HG03460 (cell line): ENCODE measurements at regions not wholly inside any gene's neighbourhood (a gene's known extent, or its start where the extent isn't known, plus 50 kb on each side); places are given as distances from the start of the nearest gene placed in this dataset.

ENCODE experiments used
- ATAC-seq: cut with Tn5 transposase; IDR thresholded peaks from one replicate; pipeline ENCODE4 v1.9.1; 2021; ENCODE audit not compliant: unreplicated experiment

- ATAC-seq, result no peak
These were observed 473.3 kb downstream of the GATA3 start for GRCh38 chr10:8527773-8528172.

DNA sequence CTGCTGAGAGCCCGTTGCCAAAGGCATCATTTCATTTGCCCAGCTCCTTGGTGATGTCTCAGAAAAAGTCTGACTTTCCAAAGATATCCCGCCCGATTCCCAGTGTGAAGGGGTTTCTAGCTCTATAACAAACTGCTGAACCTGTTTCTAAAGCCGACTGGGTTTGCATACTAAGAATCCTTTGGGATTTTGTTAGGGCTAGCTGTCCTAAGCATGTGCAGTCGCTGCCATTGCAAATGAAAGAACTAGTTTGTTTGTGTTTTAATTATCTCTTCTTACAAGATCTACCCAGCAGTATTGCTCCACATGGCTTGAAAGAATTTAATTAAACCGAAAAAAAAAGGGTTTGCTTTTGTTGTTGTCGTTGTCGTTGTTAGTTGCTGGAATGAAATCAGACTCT is 476.6 kb downstream of the GATA3 start:
- ATAC-seq, result no peak

DNA sequence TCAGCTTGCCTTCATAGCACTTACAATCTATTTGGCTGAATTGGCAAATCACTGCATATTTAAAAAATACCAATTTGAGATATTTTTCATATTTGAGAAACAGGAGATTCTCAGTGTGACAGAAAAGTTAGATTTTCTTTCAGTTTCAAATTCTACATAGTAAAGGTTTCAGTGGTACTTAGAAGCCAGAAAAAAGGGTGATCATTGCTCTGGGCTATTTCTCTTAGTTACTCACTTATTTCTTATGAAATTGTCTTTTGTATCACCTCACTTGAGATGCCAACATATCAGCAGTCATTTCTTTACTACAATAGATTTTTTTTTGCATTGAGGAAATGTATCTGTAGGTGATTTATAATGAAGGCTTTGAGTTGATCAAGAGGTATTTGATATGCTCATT is 478.2 kb downstream of the GATA3 start:
- no peak for ATAC-seq

DNA sequence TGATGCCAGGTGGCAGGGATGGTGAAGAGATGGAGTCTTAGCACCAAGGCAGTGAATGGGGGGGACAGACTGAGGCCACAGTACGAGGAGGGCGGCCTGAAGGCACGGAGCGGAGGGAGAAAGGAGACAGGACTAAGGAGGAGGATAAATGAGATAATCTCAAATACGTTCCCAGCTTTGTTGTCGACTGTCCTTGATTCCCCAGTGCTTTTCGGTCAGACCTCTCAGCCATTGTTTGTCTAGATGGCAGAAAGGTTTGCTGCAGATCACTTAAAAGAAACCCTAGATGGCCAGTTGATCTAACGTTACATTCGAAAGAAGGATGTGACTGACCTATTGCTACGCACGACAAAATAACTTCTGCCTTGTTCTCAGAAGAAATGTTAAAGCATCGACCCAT is 479.0 kb downstream of the GATA3 start:
- no peak for ATAC-seq

DNA sequence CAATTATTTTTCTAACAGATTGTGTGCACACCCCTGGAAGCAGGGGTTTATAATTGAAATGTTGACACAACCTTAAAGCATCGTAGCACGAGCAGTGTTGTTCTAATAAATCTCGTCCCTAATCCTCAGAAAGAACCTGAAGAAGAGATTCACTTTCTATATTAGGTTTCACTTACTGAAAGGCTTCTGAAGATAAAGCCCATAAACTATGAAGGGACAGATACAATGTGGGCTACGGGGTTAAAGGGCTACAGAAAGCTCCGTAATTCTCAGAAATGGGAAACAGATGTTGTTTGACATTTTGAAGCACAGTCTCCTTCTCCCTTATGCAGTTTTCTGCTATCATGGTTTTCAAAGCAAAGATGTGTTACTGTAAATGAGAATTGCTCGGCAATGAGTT is 479.6 kb downstream of the GATA3 start:
- no peak for ATAC-seq

DNA sequence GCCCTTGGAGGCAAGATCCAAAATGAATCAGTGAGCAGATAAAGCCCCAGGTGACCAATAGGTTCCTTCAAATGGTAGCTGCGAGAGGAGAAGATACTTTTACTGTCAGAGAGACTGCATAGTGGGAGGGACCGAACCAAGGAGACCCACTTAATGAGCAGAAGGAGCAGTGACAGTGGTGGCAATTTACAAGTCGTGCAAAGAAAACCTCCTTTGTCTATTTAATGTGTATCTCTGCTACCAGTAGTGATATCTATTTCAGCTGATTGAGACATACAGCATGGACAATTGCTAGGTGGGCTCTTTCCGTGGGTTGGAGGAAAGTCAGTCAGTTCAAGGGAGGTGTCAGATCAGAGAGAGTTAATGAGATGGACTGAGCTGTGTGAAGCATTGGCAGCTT is 480.4 kb downstream of the GATA3 start:
- ATAC-seq, result no peak

GRCh38 chr10:8539056-8539455 is 484.6 kb downstream of the GATA3 start:
- no peak for ATAC-seq

DNA sequence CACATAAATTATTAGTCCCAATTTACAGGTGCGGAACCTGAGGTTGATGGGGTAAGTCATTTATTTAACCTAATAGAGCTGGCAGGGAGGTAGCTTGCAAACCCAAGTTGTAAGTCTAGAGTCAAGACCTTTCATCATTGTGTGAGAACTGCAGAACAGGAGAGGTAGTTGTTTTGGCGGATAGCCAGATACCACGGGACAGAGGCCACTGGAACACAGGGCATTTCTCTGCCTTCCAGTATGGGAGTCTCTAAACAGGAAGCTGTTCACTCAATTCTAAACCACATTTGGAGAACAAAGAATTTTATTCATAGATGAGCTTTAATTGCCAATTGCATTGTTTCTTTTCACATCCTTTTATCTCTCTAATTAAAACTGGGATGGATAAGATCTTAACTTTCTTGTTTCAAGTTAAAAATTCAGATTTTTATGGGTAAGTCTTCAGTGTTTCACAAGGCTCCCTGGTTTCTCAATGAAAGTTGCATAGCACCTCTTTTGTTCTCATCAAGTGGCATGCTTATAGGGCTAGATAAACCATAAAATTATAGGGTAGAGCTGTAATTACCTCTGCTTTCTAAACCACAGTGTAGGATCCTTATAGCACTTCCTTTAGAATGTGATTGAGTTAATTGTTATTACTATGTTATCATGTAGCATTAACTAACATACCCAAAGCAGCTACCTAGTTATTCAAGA is 489.0 kb downstream of the GATA3 start:
- ATAC-seq, result no peak

DNA sequence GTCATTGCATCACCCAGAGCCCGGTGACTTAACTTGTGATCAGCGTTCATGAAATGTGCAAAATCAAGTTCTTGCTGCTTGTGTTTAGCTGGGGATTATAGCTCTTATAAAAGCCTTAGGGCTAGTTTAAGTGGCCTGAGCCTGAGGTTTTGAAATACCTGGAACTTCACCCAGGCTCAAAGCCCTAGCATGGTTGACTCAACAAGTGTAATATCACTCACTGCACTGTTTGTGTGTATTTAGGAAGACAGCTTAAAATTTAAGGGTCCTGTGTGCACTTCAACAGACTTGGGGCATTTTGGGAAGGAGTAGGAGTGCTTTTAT is 489.5 kb downstream of the GATA3 start:
- ATAC-seq, result no peak

GRCh38 chr10:8544500-8544899 is 490.0 kb downstream of the GATA3 start:
- ATAC-seq, result no peak

DNA sequence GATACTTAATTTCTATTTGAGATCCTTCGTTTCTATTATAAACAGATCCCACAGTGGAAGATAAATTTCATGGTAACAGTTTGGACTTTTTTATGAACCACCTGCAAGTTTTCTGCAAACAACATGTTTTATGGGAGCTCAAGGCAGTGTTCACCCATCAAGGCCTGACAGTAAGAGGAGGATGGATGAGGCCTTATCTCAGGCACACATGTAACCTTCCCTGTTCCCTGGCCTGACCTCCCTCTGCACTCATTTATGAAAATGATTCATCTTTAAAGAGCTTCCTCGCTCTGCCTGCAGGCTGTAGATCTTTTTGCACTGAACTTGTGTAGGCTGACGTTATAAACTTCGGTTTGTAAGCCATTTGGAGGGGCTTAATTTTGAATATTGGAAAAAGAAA is 500.1 kb downstream of the GATA3 start:
- ATAC-seq, result no peak

DNA sequence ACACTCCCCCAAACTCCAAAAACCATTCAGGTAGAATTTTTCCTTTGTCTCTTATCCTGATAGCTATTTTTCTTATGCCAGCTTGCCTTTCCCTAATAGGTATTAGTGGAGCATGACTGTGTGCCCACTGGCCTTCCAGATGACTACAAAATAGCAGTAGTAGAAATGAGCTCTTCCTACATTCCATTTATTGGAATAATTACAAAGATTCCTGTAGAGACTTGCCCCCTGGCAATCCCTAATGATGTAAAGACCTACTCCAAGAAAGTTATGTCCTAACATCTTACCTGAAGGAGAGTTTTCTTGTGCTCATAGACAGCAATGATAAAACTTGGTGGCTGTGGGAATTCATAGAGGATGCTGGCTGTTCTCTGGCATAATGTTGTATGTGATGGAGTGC is 501.8 kb downstream of the GATA3 start:
- no peak for ATAC-seq

DNA sequence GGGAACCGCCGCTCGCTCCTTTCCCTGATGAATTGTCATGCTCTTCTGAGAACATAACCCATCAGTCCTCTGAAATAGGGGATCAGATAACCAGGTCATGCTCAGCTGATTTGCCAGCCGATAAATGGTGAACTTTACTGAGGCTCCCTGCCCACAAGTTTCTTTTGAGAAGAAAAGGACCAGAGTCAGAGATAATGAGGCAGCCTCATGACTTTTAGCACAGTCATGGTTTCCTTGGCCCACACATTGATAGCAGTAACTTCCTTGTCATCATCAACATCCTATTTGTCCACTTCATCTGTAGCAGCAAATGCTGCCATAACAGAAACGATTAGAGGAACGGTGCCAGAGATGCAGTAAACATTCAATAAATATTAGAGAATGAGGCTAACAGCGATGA is 509.0 kb downstream of the GATA3 start:
- no peak for ATAC-seq

DNA sequence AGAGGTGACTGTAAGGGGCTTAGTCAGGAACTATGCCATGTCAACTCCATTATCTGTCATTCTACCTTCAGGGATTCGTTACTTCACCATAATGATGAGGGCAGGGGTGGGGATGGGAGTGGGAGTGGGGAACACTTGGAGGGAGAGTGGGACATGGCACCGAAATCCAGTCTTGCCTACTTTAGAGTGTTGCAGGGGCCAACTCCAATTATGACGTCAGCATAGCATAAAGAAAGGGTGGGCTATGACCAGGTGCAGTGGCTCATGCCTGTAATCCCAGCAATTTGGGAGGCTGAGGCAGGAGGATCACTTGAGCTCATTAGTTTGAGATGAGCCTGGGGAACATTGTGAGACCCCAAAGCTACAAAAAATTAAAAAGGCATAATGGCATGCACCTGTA is 512.2 kb downstream of the GATA3 start:
- ATAC-seq, result no peak

- ATAC-seq, result no peak
These were observed 513.9 kb downstream of the GATA3 start for GRCh38 chr10:8568401-8568800.

GRCh38 chr10:8575620-8576019 is 521.1 kb downstream of the GATA3 start:
- ATAC-seq, result no peak

- ATAC-seq, result no peak
These were observed 521.8 kb downstream of the GATA3 start for GRCh38 chr10:8576281-8576680.

DNA sequence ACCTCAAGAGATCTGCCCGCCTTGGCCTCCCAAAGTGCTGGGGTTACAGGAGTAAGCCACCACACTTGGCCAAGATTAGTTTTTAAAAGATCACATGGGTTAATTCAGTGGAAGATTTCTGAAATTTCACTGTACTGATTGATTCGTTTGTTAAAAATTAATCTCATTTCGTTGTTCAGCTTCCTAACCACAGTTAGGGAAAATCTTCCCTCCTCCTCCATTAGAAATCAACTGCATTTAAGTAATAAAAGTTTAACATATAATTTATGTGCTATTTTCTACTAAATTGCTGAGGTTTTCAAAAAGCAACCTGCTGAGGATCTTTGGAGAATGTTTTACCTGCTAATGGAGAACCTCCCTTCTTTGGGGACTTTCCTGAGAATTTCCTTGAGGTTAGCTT is 522.4 kb downstream of the GATA3 start:
- ATAC-seq, result no peak

DNA sequence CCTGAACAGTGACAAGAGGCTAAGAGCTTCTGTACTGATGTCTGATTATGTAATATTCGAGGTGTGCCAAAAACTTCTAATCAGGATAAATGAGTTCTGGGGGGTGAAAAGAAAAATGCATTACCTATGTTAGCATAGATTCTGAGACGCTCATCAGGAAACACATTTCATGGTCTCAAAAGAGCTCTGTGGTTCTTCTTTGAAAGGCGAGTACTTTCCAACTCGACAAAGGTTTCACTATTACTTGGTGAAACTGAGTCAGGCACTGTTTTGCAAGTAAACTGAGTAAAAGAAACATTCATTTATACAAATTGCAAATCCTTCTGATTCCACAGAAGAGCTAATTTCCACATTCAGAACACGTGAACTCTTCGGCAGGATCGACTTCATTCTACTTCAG is 523.2 kb downstream of the GATA3 start:
- ATAC-seq, result no peak

GRCh38 chr10:8581521-8582225 is 527.2 kb downstream of the GATA3 start:
- ATAC-seq, result no peak

DNA sequence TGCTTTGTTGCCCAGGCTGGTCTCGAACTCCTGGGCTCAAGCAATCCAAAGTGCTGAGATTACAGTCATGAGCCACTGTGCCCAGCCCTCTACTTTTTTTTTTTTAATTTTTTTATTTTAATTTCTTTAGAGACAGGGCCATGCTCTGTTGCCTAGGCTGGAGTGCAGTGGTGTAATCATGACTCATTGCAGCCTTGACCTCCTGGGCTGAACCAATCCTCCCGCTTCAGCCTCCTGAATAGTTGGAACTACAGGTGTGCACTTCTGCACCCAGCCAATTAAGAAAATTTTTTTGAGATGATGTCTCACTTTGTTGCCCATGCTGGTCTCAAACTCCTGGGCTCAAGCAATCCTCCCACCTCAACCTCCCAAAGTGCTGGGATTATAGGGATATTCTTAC is 528.6 kb downstream of the GATA3 start:
- ATAC-seq, result no peak

DNA sequence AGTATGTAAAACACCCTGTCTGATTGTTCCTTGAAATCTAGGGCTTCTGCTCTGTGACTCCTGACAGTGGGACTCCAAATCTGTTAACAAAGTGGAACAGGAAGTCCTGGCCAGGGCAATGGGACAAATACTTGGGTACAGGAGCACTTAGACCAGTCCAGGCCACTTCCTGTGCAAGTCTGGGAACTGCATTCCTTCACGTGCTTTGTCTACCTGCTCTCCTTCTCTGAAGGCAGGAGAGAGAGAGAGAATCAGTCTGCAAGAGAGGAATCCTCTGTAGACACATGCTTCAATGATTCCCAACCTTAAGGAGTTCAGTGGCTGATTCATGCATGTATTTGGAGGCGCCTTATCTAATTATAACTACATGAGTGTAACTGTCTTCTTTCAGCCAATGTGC is 530.2 kb downstream of the GATA3 start:
- ATAC-seq, result no peak

- no peak for ATAC-seq
These were observed 532.0 kb downstream of the GATA3 start for GRCh38 chr10:8586504-8586903.
